Prostate gland (tissue), 2 donors: ENCODE measurements at regions not wholly inside any gene's neighbourhood (a gene's known extent, or its start where the extent isn't known, plus 50 kb on each side); places are given as distances from the start of the nearest gene placed in this dataset.

Source experiments
- CTCF ChIP-seq, 4 experiments: fragments of 200-600 bp in 2 of 4; fragments of 450-650 bp in 2 of 4; sonication (generic) in 2 of 4; IDR thresholded peaks; 1 replicate in 3 of 4; 2 replicates in 1 of 4; pipeline ENCODE4 v1.5.1; 2016 to 2019; ENCODE audit warnings: antibody characterized with exemption in 4 of 4, mild to moderate bottlenecking in 2 of 4, moderate library complexity in 2 of 4
- POLR2A ChIP-seq: fragments of 450-650 bp; IDR thresholded peaks from one replicate; pipeline ENCODE4 v1.6.1; 2016; ENCODE audit warnings: antibody characterized with exemption, mild to moderate bottlenecking
- POLR2AphosphoS5 ChIP-seq: sonication (generic); formaldehyde crosslinking; IDR thresholded peaks from one replicate; pipeline ENCODE4 v1.6.1; 2017; ENCODE audit warnings: antibody characterized with exemption

GRCh38 chr2:5374762-5375161, 317.4 kb upstream of the SOX11 start:
- no peak for TF ChIP-seq CTCF (IDR thresholded peaks at IDR 0.05)
- no peak for TF ChIP-seq POLR2A
- TF ChIP-seq POLR2AphosphoS5 = no peak
